ENCODE measurements at regions not wholly inside any gene's neighbourhood (a gene's known extent, or its start where the extent isn't known, plus 50 kb on each side); places are given as distances from the start of the nearest gene placed in this dataset.

GRCh38 chr12:19826980-19827550 is 387.8 kb downstream of the AEBP2 start:
- Histone ChIP-seq H3K27me3 (ENCODE audit: control insufficient read depth in 2 of 2, insufficient read depth in 2 of 2, low read length in 2 of 2) (no peaks in the 10 kb centered on the region), H3K4me1 (replicated peaks in 1 of 2; ENCODE audit: control insufficient read depth in 2 of 2, insufficient read depth in 2 of 2, low read length in 2 of 2) (no peaks in the 10 kb centered on the region), H4K20me1 (replicated peaks; ENCODE audit: control insufficient read depth, insufficient read depth, low read length) (no peaks in the 10 kb centered on the region), H3K4me3 (no peak overlapping the region), H3K9me3 (replicated peaks; ENCODE audit: control insufficient read depth, insufficient read depth, low read depth, low read length) (no peaks in the 10 kb centered on the region), H3K79me2 (ENCODE audit: control insufficient read depth, insufficient read depth, low read length) (no peaks in the 10 kb centered on the region), H3K9ac (ENCODE audit: insufficient read depth in 1 of 2, low read depth in 2 of 2, low read length in 2 of 2) (no peak overlapping the region), H3K27ac (ENCODE audit: extremely low read depth, low read depth, low read length) (no peak overlapping the region), H3K36me3 (ENCODE audit: control insufficient read depth, insufficient read depth, low read length) (no peaks in the 10 kb centered on the region), H2AFZ (ENCODE audit: low read depth, low read length) (no peak overlapping the region), H3K4me2 (ENCODE audit: insufficient read depth, low read length) (no peak overlapping the region), H3K9me1 (ENCODE audit: control insufficient read depth, insufficient read depth, low read length) (no peaks in the 10 kb centered on the region)
- ChIA-PET POLR2A (no interaction called here), CTCF (ENCODE audit: low intra/inter-chr PET ratio) (no interaction called here)
- no peak for FAIRE-seq
- WGBS (ENCODE audit: insufficient coverage, low coverage, missing lambda C conversion rate) = 4% methylated on average over 10 of the region's 13 CpGs
- no peak for ATAC-seq
- TF ChIP-seq FOXA3 (CRISPR knock-in tag; conservative IDR thresholded peaks at IDR 0.05 in 1 of 2, IDR thresholded peaks at IDR 0.05 in 1 of 2) = no peak
- TF ChIP-seq ZBTB2 (IDR thresholded peaks at IDR 0.05) = no peak
- no peak for TF ChIP-seq POLR2AphosphoS5 (IDR thresholded peaks at IDR 0.05; ENCODE audit: control insufficient read depth, insufficient read depth, low read depth, low read length)
- TF ChIP-seq, protein P1, sequence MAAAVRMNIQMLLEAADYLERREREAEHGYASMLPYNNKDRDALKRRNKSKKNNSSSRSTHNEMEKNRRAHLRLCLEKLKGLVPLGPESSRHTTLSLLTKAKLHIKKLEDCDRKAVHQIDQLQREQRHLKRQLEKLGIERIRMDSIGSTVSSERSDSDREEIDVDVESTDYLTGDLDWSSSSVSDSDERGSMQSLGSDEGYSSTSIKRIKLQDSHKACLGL (CRISPR knock-in tag; IDR thresholded peaks at IDR 0.05; ENCODE audit: borderline replicate concordance, poor library complexity, severe bottlenecking) = no peak
- TF ChIP-seq EGR1 (conservative IDR thresholded peaks at IDR 0.05) = no peak
- no peak for TF ChIP-seq FUS (optimal IDR thresholded peaks at IDR 0.05; ENCODE audit: low read depth, low read length)
- TF ChIP-seq SREBF2 (CRISPR knock-in tag; IDR thresholded peaks at IDR 0.05) = no peak
- no peak for TF ChIP-seq LARP7 (IDR thresholded peaks at IDR 0.05)
- no peak for TF ChIP-seq POLR2G (IDR thresholded peaks at IDR 0.05; ENCODE audit: low read depth, low read length)
- intact Hi-C loops (cut with micrococcal nuclease) = no loop called here
- no TSS peak for BruUV-seq (replicated peaks)
- no peak for DNase-seq (ENCODE audit: extremely low read depth in 1 of 4, low spot score in 3 of 4)
- in situ Hi-C loops (cut with MboI) = no loop called here

All from K562 (cell line).